ENCODE measurements at regions not wholly inside any gene's neighbourhood (a gene's known extent, or its start where the extent isn't known, plus 50 kb on each side); places are given as distances from the start of the nearest gene placed in this dataset.

- TF ChIP-seq, protein P1, sequence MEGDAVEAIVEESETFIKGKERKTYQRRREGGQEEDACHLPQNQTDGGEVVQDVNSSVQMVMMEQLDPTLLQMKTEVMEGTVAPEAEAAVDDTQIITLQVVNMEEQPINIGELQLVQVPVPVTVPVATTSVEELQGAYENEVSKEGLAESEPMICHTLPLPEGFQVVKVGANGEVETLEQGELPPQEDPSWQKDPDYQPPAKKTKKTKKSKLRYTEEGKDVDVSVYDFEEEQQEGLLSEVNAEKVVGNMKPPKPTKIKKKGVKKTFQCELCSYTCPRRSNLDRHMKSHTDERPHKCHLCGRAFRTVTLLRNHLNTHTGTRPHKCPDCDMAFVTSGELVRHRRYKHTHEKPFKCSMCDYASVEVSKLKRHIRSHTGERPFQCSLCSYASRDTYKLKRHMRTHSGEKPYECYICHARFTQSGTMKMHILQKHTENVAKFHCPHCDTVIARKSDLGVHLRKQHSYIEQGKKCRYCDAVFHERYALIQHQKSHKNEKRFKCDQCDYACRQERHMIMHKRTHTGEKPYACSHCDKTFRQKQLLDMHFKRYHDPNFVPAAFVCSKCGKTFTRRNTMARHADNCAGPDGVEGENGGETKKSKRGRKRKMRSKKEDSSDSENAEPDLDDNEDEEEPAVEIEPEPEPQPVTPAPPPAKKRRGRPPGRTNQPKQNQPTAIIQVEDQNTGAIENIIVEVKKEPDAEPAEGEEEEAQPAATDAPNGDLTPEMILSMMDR (IDR thresholded peaks at IDR 0.05), result no peak
- TF ChIP-seq POLR2AphosphoS5 (IDR thresholded peaks at IDR 0.05), result no peak
- no peak for TF ChIP-seq POLR2A (IDR thresholded peaks at IDR 0.05)
- no peak for TF ChIP-seq EP300 (IDR thresholded peaks at IDR 0.05; ENCODE audit: low read depth)
Measured at GRCh38 chr15:93317772-93318171, 228.8 kb upstream of the RGMA start.
